ENCODE measurements at regions not wholly inside any gene's neighbourhood (a gene's known extent, or its start where the extent isn't known, plus 50 kb on each side); places are given as distances from the start of the nearest gene placed in this dataset.

DNA sequence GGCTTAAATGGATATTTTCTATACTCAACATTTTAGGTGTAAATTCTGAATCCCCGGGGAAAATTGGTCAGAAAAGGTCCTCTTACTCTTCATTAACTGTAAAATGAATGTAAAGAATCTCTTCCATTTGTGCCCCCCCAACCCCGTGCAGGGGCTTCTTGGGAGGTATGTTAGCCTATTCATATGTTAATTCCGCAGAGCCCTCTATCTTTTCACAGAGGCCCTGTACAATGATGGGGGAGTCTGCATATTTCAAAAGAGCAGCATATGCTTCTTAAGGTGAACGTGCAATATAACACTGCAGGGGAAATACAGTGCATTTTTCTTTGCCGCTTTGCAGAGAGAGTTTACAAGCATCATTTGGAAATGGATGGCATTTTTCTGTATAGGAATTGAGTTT, 88.5 kb upstream of the CXorf66 start:
- Mint-ChIP-seq H3K27ac (no peak overlapping the region), H3K9me3 (no peaks in the 10 kb centered on the region), H3K4me3 (no peak overlapping the region), H3K36me3 (no peaks in the 10 kb centered on the region), H3K4me1 (peaks cover 40% of the 10 kb centered on the region), H3K27me3 (ENCODE audit: low read depth) (peaks cover 4% of the 10 kb centered on the region)
- no peak for TF ChIP-seq NFATC4 (CRISPR knock-in tag; IDR thresholded peaks at IDR 0.05)
- no peak for TF ChIP-seq NFE2L1 (CRISPR knock-in tag; IDR thresholded peaks at IDR 0.05)
- TF ChIP-seq ZNF317 (CRISPR knock-in tag; IDR thresholded peaks at IDR 0.05; ENCODE audit: borderline replicate concordance, low read depth), result no peak
- TF ChIP-seq, protein P1, sequence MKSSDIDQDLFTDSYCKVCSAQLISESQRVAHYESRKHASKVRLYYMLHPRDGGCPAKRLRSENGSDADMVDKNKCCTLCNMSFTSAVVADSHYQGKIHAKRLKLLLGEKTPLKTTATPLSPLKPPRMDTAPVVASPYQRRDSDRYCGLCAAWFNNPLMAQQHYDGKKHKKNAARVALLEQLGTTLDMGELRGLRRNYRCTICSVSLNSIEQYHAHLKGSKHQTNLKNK (CRISPR knock-in tag; IDR thresholded peaks at IDR 0.05), result no peak
- TF ChIP-seq NR3C1 (CRISPR knock-in tag; conservative IDR thresholded peaks at IDR 0.05; ENCODE audit: low read depth), result no peak
- TF ChIP-seq, protein P2, sequence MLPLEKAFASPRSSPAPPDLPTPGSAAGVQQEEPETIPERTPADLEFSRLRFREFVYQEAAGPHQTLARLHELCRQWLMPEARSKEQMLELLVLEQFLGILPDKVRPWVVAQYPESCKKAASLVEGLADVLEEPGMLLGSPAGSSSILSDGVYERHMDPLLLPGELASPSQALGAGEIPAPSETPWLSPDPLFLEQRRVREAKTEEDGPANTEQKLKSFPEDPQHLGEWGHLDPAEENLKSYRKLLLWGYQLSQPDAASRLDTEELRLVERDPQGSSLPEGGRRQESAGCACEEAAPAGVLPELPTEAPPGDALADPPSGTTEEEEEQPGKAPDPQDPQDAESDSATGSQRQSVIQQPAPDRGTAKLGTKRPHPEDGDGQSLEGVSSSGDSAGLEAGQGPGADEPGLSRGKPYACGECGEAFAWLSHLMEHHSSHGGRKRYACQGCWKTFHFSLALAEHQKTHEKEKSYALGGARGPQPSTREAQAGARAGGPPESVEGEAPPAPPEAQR (CRISPR knock-in tag; IDR thresholded peaks at IDR 0.05), result no peak
- no peak for TF ChIP-seq GRHL2 (CRISPR knock-in tag; IDR thresholded peaks at IDR 0.05; ENCODE audit: insufficient replicate concordance, severe bottlenecking)
- TF ChIP-seq, protein P3, sequence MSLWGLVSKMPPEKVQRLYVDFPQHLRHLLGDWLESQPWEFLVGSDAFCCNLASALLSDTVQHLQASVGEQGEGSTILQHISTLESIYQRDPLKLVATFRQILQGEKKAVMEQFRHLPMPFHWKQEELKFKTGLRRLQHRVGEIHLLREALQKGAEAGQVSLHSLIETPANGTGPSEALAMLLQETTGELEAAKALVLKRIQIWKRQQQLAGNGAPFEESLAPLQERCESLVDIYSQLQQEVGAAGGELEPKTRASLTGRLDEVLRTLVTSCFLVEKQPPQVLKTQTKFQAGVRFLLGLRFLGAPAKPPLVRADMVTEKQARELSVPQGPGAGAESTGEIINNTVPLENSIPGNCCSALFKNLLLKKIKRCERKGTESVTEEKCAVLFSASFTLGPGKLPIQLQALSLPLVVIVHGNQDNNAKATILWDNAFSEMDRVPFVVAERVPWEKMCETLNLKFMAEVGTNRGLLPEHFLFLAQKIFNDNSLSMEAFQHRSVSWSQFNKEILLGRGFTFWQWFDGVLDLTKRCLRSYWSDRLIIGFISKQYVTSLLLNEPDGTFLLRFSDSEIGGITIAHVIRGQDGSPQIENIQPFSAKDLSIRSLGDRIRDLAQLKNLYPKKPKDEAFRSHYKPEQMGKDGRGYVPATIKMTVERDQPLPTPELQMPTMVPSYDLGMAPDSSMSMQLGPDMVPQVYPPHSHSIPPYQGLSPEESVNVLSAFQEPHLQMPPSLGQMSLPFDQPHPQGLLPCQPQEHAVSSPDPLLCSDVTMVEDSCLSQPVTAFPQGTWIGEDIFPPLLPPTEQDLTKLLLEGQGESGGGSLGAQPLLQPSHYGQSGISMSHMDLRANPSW (CRISPR knock-in tag; conservative IDR thresholded peaks at IDR 0.05; ENCODE audit: low read depth), result no peak
- POLR2A ChIA-PET, result no interaction called here
- ATAC-seq (no peak), DNase-seq (ENCODE audit: low spot score) (peak; percentile 16)
- CTCF ChIA-PET, result interaction anchor here (1.4 to 1.5 kb wide), 2 partner anchors 454 to 455 kb away, joined by 4 read pairs; no protein-coding TSS in a partner anchor

DNA sequence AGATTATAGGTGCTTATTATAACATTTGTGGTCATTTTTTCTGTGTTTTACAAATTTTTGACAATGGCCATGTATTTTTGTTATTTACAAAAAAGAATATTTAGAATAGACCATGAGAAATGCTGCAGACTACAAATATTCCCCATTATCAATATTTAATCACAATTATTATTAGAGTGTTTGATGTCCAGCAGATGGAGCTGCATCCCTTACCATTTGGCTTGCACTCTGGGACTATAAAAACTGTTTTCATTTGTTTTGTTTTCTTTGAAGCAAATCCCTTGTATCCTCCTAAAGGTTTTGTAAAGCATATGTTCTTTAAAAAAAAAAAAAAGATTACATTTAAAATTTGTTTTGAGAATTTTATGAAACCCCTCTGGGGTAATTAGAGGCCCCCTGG, 85.6 kb upstream of the CXorf66 start:
- no peaks in the 10 kb centered on the region for H3K9me3 Mint-ChIP-seq
- H3K36me3 Mint-ChIP-seq, result no peaks in the 10 kb centered on the region
- ATAC-seq (no peak), DNase-seq (ENCODE audit: low spot score) (no peak)
- peaks cover 31% of the 10 kb centered on the region for H3K4me1 Mint-ChIP-seq
- ChIA-PET POLR2A (no interaction called here), CTCF (interaction anchor here (0.6 to 1.9 kb wide), 11 partner anchors 16 to 608 kb away, joined by 3 to 16 read pairs (median 3); no protein-coding TSS in a partner anchor)
- no peak overlapping the region for H3K4me3 Mint-ChIP-seq
- H3K27me3 Mint-ChIP-seq (ENCODE audit: low read depth), result no peaks in the 10 kb centered on the region; the same call in 1 of the 2 replicates
- TF ChIP-seq, protein P1 (CRISPR knock-in tag; IDR thresholded peaks at IDR 0.05), result no peak
- no peak for TF ChIP-seq TEAD4 (CRISPR knock-in tag; IDR thresholded peaks at IDR 0.05)
- TF ChIP-seq, protein P3 (CRISPR knock-in tag; conservative IDR thresholded peaks at IDR 0.05; ENCODE audit: low read depth), result no peak
- no peak for TF ChIP-seq EMX1 (CRISPR knock-in tag; IDR thresholded peaks at IDR 0.05)
- TF ChIP-seq, protein P4, sequence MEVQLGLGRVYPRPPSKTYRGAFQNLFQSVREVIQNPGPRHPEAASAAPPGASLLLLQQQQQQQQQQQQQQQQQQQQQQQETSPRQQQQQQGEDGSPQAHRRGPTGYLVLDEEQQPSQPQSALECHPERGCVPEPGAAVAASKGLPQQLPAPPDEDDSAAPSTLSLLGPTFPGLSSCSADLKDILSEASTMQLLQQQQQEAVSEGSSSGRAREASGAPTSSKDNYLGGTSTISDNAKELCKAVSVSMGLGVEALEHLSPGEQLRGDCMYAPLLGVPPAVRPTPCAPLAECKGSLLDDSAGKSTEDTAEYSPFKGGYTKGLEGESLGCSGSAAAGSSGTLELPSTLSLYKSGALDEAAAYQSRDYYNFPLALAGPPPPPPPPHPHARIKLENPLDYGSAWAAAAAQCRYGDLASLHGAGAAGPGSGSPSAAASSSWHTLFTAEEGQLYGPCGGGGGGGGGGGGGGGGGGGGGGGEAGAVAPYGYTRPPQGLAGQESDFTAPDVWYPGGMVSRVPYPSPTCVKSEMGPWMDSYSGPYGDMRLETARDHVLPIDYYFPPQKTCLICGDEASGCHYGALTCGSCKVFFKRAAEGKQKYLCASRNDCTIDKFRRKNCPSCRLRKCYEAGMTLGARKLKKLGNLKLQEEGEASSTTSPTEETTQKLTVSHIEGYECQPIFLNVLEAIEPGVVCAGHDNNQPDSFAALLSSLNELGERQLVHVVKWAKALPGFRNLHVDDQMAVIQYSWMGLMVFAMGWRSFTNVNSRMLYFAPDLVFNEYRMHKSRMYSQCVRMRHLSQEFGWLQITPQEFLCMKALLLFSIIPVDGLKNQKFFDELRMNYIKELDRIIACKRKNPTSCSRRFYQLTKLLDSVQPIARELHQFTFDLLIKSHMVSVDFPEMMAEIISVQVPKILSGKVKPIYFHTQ (CRISPR knock-in tag; IDR thresholded peaks at IDR 0.05), result no peak
- TF ChIP-seq, protein P5, sequence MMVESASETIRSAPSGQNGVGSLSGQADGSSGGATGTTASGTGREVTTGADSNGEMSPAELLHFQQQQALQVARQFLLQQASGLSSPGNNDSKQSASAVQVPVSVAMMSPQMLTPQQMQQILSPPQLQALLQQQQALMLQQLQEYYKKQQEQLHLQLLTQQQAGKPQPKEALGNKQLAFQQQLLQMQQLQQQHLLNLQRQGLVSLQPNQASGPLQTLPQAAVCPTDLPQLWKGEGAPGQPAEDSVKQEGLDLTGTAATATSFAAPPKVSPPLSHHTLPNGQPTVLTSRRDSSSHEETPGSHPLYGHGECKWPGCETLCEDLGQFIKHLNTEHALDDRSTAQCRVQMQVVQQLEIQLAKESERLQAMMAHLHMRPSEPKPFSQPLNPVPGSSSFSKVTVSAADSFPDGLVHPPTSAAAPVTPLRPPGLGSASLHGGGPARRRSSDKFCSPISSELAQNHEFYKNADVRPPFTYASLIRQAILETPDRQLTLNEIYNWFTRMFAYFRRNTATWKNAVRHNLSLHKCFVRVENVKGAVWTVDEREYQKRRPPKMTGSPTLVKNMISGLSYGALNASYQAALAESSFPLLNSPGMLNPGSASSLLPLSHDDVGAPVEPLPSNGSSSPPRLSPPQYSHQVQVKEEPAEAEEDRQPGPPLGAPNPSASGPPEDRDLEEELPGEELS (CRISPR knock-in tag; IDR thresholded peaks at IDR 0.05), result no peak
- TF ChIP-seq, protein P6, sequence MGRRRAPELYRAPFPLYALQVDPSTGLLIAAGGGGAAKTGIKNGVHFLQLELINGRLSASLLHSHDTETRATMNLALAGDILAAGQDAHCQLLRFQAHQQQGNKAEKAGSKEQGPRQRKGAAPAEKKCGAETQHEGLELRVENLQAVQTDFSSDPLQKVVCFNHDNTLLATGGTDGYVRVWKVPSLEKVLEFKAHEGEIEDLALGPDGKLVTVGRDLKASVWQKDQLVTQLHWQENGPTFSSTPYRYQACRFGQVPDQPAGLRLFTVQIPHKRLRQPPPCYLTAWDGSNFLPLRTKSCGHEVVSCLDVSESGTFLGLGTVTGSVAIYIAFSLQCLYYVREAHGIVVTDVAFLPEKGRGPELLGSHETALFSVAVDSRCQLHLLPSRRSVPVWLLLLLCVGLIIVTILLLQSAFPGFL (CRISPR knock-in tag; IDR thresholded peaks at IDR 0.05; ENCODE audit: borderline replicate concordance), result no peak
- H3K27ac Mint-ChIP-seq, result no peak overlapping the region

Data from WTC11 (cell line).